GM12878 (cell line): ENCODE measurements at regions not wholly inside any gene's neighbourhood (a gene's known extent, or its start where the extent isn't known, plus 50 kb on each side); places are given as distances from the start of the nearest gene placed in this dataset.

Experiments
- ATAC-seq: fragments of 200-7000 bp; cut with Tn5 transposase; 3 replicates; pipeline ENCODE4 v1.9.1; 2020; ENCODE audit warnings: mild to moderate bottlenecking, moderate library complexity
- BruUV-seq: library from RNA; stranded (reverse); fragments of 400-500 nt; replicated peaks from 2 replicates; lab custom pipeline; 2021; lab: Mats Ljungman, UMichigan
- CTCF ChIA-PET: fragments of 300-600 bp; sonication (Branson Sonifier 250); formaldehyde crosslinking; extraction: SDS; loops from one replicate; lab custom pipeline; 2021; ENCODE audit warnings: inconsistent platforms; lab: Yijun Ruan, JAX
- POLR2A ChIA-PET: fragments of 350-600 bp; formaldehyde crosslinking; extraction: SDS; loops from one replicate; lab custom pipeline; 2021; ENCODE audit warnings: inconsistent platforms; lab: Charles Lee
- RAD21 ChIA-PET: fragments of 300-600 bp; sonication (Branson Sonifier 250); formaldehyde crosslinking; loops from one replicate; lab custom pipeline; 2023; ENCODE audit warnings: antibody characterized with exemption; ENCODE audit not compliant: unreplicated experiment; lab: Charles Lee
- SMC1A ChIA-PET: fragments of 300-600 bp; sonication (Branson Sonifier 250); formaldehyde crosslinking; loops from one replicate; lab custom pipeline; 2023; ENCODE audit not compliant: unreplicated experiment, uncharacterized antibody; lab: Charles Lee
- DNase-seq: peaks from one replicate; pipeline ENCODE4 v3.0.0-alpha.2; 2011; ENCODE audit warnings: low read depth, low spot score
- FAIRE-seq: peaks from 3 replicates; lab custom pipeline; 2011; peaks lifted over from hg19 to GRCh38; lab: Jason Lieb, UNC
- H2AFZ ChIP-seq: 2 replicates; pipeline ENCODE4 v1.6.0; 2011; ENCODE audit warnings: low read depth, low read length, control low read depth; ENCODE audit not compliant: control insufficient read depth
- H3K27ac ChIP-seq: 2 replicates; pipeline ENCODE4 v1.5.1; 2011; ENCODE audit warnings: control low read depth; ENCODE audit not compliant: control insufficient read depth, insufficient read depth
- H3K27me3 ChIP-seq, 2 experiments: replicated peaks in 1 of 2; 2 replicates each; pipeline versions ENCODE4 v1.6.0 to v1.6.1; 2011; ENCODE audit warnings: low read length in 1 of 2; ENCODE audit not compliant: control insufficient read depth in 2 of 2, insufficient read depth in 2 of 2
- H3K36me3 ChIP-seq, 2 experiments: 2 replicates each; pipeline ENCODE4 v1.5.1; 2011; ENCODE audit warnings: low read length in 1 of 2; ENCODE audit not compliant: control insufficient read depth in 2 of 2, insufficient read depth in 2 of 2
- H3K4me1 ChIP-seq: 2 replicates; pipeline ENCODE4 v1.6.1; 2011; ENCODE audit warnings: mild to moderate bottlenecking, low read length, moderate library complexity, mixed read lengths; ENCODE audit not compliant: control insufficient read depth, insufficient read depth
- H3K4me2 ChIP-seq: 2 replicates; pipeline ENCODE4 v1.6.0; 2011; ENCODE audit warnings: control low read depth; ENCODE audit not compliant: control insufficient read depth, insufficient read depth
- H3K4me3 ChIP-seq: fragments of 200-600 bp; sonication (generic); 2 replicates; pipeline ENCODE4 v1.5.1; 2016
- H3K79me2 ChIP-seq: 2 replicates; pipeline ENCODE4 v1.6.0; 2011; ENCODE audit warnings: low read length; ENCODE audit not compliant: control insufficient read depth, insufficient read depth
- H3K9ac ChIP-seq: 2 replicates; pipeline ENCODE4 v1.8.0; 2011; ENCODE audit warnings: low read length, control low read depth, mixed read lengths; ENCODE audit not compliant: control insufficient read depth, insufficient read depth
- H3K9me3 ChIP-seq: replicated peaks from 3 replicates; pipeline ENCODE4 v1.5.1; 2011; ENCODE audit warnings: mild to moderate bottlenecking, low read length; ENCODE audit not compliant: control insufficient read depth, insufficient read depth
- H4K20me1 ChIP-seq: 2 replicates; pipeline ENCODE4 v1.6.0; 2011; ENCODE audit not compliant: control insufficient read depth, insufficient read depth
- ATF7 ChIP-seq: fragments of 450-650 bp; IDR thresholded peaks from 2 replicates; pipeline ENCODE4 v1.6.1; 2016; ENCODE audit warnings: low read depth, mild to moderate bottlenecking
- BCL11A ChIP-seq: IDR thresholded peaks from 2 replicates; pipeline ENCODE4 v1.6.1; 2011; ENCODE audit warnings: low read depth, low read length
- CBFB ChIP-seq: IDR thresholded peaks from 2 replicates; pipeline ENCODE4 v1.6.1; 2016; ENCODE audit warnings: antibody characterized with exemption, low read depth
- ESRRA ChIP-seq: IDR thresholded peaks from 2 replicates; pipeline ENCODE4 v1.6.1; 2012; ENCODE audit warnings: mild to moderate bottlenecking, low read length, improper control_type of control experiment
- KDM1A ChIP-seq: fragments of 200-600 bp; sonication (generic); IDR thresholded peaks from 2 replicates; pipeline ENCODE4 v1.6.1; 2016; ENCODE audit warnings: borderline replicate concordance
- LARP7 ChIP-seq: fragments of 450-650 bp; IDR thresholded peaks from 2 replicates; pipeline ENCODE4 v1.6.1; 2017; ENCODE audit warnings: mild to moderate bottlenecking
- MEF2A ChIP-seq: IDR thresholded peaks from 2 replicates; pipeline ENCODE4 v1.6.1; 2011; ENCODE audit warnings: low read depth, mild to moderate bottlenecking, low read length, moderate library complexity; ENCODE audit not compliant: insufficient read depth
- NFXL1 ChIP-seq: fragments of 450-650 bp; IDR thresholded peaks from 2 replicates; pipeline ENCODE4 v1.6.1; 2017; ENCODE audit warnings: antibody characterized with exemption, mild to moderate bottlenecking, borderline replicate concordance
- NR2C1 ChIP-seq: fragments of 450-650 bp; IDR thresholded peaks from 2 replicates; pipeline ENCODE4 v1.6.1; 2017; ENCODE audit warnings: antibody characterized with exemption, mild to moderate bottlenecking, moderate library complexity
- NR2F1 ChIP-seq: fragments of 450-650 bp; conservative IDR thresholded peaks from 2 replicates; pipeline ENCODE4 v1.6.1; 2017; ENCODE audit warnings: mild to moderate bottlenecking
- POLR2AphosphoS2 ChIP-seq: IDR thresholded peaks from 2 replicates; pipeline ENCODE4 v1.6.1; 2011; ENCODE audit warnings: low read depth, mild to moderate bottlenecking, low read length, improper control_type of control experiment, moderate library complexity
- SIN3A ChIP-seq: IDR thresholded peaks from 2 replicates; pipeline ENCODE4 v1.6.1; 2012; ENCODE audit warnings: low read depth, low read length, improper control_type of control experiment
- SUZ12 ChIP-seq: fragments of 200-600 bp; sonication (generic); IDR thresholded peaks from one replicate; pipeline ENCODE4 v1.6.1; 2018; ENCODE audit warnings: antibody characterized with exemption, mild to moderate bottlenecking; ENCODE audit not compliant: unreplicated experiment
- TCF12 ChIP-seq: IDR thresholded peaks from 2 replicates; pipeline ENCODE4 v1.6.1; 2011; ENCODE audit warnings: low read depth, mild to moderate bottlenecking, low read length
- ZNF24 ChIP-seq: fragments of 450-650 bp; IDR thresholded peaks from 2 replicates; pipeline ENCODE4 v1.6.1; 2017; ENCODE audit warnings: antibody characterized with exemption, mild to moderate bottlenecking
- ZNF622 ChIP-seq: fragments of 450-650 bp; IDR thresholded peaks from 2 replicates; pipeline ENCODE4 v1.6.1; 2017; ENCODE audit warnings: mild to moderate bottlenecking, inconsistent platforms
- ZZZ3 ChIP-seq: IDR thresholded peaks from 2 replicates; pipeline ENCODE4 v1.6.1; 2011; ENCODE audit warnings: low read depth; ENCODE audit not compliant: control insufficient read depth, insufficient read length
- WGBS: methylation state at CpG from one replicate; pipeline ENCODE4 v1.1.6; 2016; ENCODE audit warnings: low lambda C conversion rate; ENCODE audit not compliant: insufficient replicate concordance, insufficient coverage; ENCODE audit errors: missing lambda C conversion rate; 5-methylcytosine and 5-hydroxymethylcytosine counted together
- in situ Hi-C: fragments of 300-500 bp; cut with MboI; formaldehyde crosslinking; loops from 9 replicates; pipeline ENCODE4 v1.14.3; 2018; ENCODE audit warnings: mixed read lengths
- intact Hi-C: fragments of 100-400 bp; cut with micrococcal nuclease; formaldehyde crosslinking; loops from one replicate; pipeline ENCODE4 v1.14.2; 2022; ENCODE audit not compliant: unreplicated experiment
- TF ChIP-seq, protein P1 (sequence below): IDR thresholded peaks from 2 replicates; pipeline ENCODE4 v1.6.1; 2011; ENCODE audit warnings: borderline replicate concordance, low read depth, mild to moderate bottlenecking, moderate library complexity, mixed read lengths, low read length; ENCODE audit not compliant: insufficient read depth; ENCODE audit errors: extremely low read length
- TF ChIP-seq, protein P2 (sequence below): fragments of 450-650 bp; IDR thresholded peaks from 2 replicates; pipeline ENCODE4 v1.6.1; 2017; ENCODE audit warnings: mild to moderate bottlenecking
- TF ChIP-seq, protein P3 (sequence below): IDR thresholded peaks from 2 replicates; pipeline ENCODE4 v1.6.1; 2011; ENCODE audit warnings: borderline replicate concordance, low read depth, mild to moderate bottlenecking, moderate library complexity, low read length; ENCODE audit not compliant: insufficient read depth, poor library complexity, severe bottlenecking

DNA sequence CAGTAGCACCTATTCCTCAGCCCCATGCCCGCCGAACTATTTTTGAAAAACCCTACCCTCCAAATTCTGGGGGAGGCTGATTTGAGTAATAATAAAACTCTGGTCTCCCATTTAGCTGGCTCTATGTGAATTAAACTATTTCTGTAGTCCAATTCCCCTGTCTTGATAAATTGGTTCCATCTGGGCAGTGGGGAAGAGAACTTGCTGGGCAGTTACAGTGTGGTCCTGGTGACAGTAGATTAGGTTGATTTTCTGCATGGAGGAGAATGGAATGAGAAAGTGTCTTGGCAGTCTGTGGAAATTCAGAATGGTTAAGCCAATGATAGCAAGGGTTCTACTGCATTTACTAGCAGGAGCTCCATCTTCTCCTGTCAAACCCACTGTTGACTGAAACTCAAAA is 95.0 kb downstream of the SPP2 start:
- TF ChIP-seq ATF7 (no peak), LARP7 (no peak), NR2C1 (no peak), NFXL1 (no peak), ZNF622 (no peak), CBFB (no peak), SUZ12 (no peak), POLR2AphosphoS2 (no peak), NR2F1 (no peak), ZNF24 (no peak), SIN3A (no peak), MEF2A (no peak), BCL11A (no peak), KDM1A (no peak), TCF12 (no peak), ZZZ3 (no peak), ESRRA (no peak)
- TF ChIP-seq, protein P1, sequence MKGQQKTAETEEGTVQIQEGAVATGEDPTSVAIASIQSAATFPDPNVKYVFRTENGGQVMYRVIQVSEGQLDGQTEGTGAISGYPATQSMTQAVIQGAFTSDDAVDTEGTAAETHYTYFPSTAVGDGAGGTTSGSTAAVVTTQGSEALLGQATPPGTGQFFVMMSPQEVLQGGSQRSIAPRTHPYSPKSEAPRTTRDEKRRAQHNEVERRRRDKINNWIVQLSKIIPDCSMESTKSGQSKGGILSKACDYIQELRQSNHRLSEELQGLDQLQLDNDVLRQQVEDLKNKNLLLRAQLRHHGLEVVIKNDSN: no peak
- TF ChIP-seq, protein P2, sequence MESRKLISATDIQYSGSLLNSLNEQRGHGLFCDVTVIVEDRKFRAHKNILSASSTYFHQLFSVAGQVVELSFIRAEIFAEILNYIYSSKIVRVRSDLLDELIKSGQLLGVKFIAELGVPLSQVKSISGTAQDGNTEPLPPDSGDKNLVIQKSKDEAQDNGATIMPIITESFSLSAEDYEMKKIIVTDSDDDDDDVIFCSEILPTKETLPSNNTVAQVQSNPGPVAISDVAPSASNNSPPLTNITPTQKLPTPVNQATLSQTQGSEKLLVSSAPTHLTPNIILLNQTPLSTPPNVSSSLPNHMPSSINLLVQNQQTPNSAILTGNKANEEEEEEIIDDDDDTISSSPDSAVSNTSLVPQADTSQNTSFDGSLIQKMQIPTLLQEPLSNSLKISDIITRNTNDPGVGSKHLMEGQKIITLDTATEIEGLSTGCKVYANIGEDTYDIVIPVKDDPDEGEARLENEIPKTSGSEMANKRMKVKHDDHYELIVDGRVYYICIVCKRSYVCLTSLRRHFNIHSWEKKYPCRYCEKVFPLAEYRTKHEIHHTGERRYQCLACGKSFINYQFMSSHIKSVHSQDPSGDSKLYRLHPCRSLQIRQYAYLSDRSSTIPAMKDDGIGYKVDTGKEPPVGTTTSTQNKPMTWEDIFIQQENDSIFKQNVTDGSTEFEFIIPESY: no peak
- TF ChIP-seq, protein P3, sequence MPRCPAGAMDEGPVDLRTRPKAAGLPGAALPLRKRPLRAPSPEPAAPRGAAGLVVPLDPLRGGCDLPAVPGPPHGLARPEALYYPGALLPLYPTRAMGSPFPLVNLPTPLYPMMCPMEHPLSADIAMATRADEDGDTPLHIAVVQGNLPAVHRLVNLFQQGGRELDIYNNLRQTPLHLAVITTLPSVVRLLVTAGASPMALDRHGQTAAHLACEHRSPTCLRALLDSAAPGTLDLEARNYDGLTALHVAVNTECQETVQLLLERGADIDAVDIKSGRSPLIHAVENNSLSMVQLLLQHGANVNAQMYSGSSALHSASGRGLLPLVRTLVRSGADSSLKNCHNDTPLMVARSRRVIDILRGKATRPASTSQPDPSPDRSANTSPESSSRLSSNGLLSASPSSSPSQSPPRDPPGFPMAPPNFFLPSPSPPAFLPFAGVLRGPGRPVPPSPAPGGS: no peak
- CTCF ChIA-PET: interaction anchor here (0.9 kb wide), 1 partner anchor 10 kb away, joined by 3 read pairs; no protein-coding TSS in a partner anchor

More for the DNA sequence above, 95.0 kb downstream of the SPP2 start:
- 95% methylated on average over 2 of the region's 2 CpGs for WGBS
- Histone ChIP-seq H3K9ac (no peak overlapping the region), H3K4me1 (no peaks in the 10 kb centered on the region), H3K27me3 (peaks cover 2% of the 10 kb centered on the region in 2 experiments; a peak in 2 of 4 replicates), H3K27ac (no peak overlapping the region), H2AFZ (no peak overlapping the region), H4K20me1 (no peaks in the 10 kb centered on the region), H3K9me3 (no peaks in the 10 kb centered on the region), H3K79me2 (no peaks in the 10 kb centered on the region), H3K36me3 (no peaks in the 10 kb centered on the region), H3K4me2 (no peak overlapping the region), H3K4me3 (no peak overlapping the region)
- intact Hi-C loops (no loop called here), in situ Hi-C loops (no loop called here)
- FAIRE-seq (no peak), DNase-seq (no peak), ATAC-seq (no peak)
- RAD21 ChIA-PET: no interaction called here
- no TSS peak for BruUV-seq
- POLR2A ChIA-PET: no interaction called here
- SMC1A ChIA-PET: no interaction called here
